Type B pancreatic cell (in vitro differentiated cells): ENCODE measurements at regions not wholly inside any gene's neighbourhood (a gene's known extent, or its start where the extent isn't known, plus 50 kb on each side); places are given as distances from the start of the nearest gene placed in this dataset.
A peak's percentile ranks its signal among the peaks of the same experiment; 100 is the strongest.

ENCODE experiments used
- DNase-seq: peaks from one replicate; pipeline ENCODE4 v3.0.0; 2021; ENCODE audit warnings: mixed read lengths; ENCODE audit not compliant: unreplicated experiment; ENCODE audit errors: extremely low spot score
- H3K27ac Mint-ChIP-seq: 2 replicates; pipeline ENCODE4 v1.8.0; 2021; ENCODE audit warnings: mild to moderate bottlenecking, mixed read lengths
- H3K27me3 Mint-ChIP-seq: 2 replicates; pipeline ENCODE4 v1.8.0; 2021; ENCODE audit warnings: mixed read lengths
- H3K36me3 Mint-ChIP-seq: 2 replicates; pipeline ENCODE4 v1.8.0; 2021; ENCODE audit warnings: mixed read lengths
- H3K4me1 Mint-ChIP-seq: one replicate; pipeline ENCODE4 v1.8.0; 2021; ENCODE audit warnings: mixed read lengths; ENCODE audit not compliant: unreplicated experiment
- H3K4me3 Mint-ChIP-seq: 2 replicates; pipeline ENCODE4 v1.8.0; 2021; ENCODE audit warnings: mild to moderate bottlenecking, mixed read lengths
- H3K9me3 Mint-ChIP-seq: 2 replicates; pipeline ENCODE4 v1.8.0; 2021; ENCODE audit warnings: mixed read lengths
- TF ChIP-seq, protein P1 (sequence below): fragments of 200-600 bp; sonication (generic); conservative IDR thresholded peaks from 2 replicates; pipeline ENCODE4 v1.5.0; 2021; ENCODE audit warnings: antibody characterized with exemption, mild to moderate bottlenecking

DNA sequence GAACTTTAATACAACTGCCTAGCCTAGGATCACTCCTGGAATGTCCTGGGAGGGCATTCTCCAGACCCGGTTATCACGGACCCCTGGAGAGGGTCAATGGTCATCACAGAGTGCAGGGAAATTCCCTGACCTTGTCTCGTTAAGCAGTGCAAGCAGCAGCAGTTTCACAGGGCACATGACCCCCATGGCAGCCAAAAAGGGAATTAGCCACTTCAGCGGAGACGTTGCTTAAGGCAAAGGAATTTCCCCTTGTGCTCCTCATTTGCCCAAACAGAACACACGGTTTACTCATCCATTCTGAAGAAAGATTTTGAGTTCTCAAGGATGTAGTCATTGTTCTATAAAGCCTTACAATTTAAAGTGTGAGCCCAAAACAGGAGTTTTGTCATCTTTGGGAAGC lies 260.3 kb downstream of the SNX13 start:
- no peak overlapping the region for H3K27ac Mint-ChIP-seq
- H3K9me3 Mint-ChIP-seq, result no peaks in the 10 kb centered on the region
- H3K36me3 Mint-ChIP-seq, result no peaks in the 10 kb centered on the region
- H3K4me1 Mint-ChIP-seq, result peaks cover 11% of the 10 kb centered on the region
- H3K27me3 Mint-ChIP-seq, result peaks cover 3% of the 10 kb centered on the region
- no peak for DNase-seq
- TF ChIP-seq, protein P1, sequence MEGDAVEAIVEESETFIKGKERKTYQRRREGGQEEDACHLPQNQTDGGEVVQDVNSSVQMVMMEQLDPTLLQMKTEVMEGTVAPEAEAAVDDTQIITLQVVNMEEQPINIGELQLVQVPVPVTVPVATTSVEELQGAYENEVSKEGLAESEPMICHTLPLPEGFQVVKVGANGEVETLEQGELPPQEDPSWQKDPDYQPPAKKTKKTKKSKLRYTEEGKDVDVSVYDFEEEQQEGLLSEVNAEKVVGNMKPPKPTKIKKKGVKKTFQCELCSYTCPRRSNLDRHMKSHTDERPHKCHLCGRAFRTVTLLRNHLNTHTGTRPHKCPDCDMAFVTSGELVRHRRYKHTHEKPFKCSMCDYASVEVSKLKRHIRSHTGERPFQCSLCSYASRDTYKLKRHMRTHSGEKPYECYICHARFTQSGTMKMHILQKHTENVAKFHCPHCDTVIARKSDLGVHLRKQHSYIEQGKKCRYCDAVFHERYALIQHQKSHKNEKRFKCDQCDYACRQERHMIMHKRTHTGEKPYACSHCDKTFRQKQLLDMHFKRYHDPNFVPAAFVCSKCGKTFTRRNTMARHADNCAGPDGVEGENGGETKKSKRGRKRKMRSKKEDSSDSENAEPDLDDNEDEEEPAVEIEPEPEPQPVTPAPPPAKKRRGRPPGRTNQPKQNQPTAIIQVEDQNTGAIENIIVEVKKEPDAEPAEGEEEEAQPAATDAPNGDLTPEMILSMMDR, result no peak
- no peak overlapping the region for H3K4me3 Mint-ChIP-seq

DNA sequence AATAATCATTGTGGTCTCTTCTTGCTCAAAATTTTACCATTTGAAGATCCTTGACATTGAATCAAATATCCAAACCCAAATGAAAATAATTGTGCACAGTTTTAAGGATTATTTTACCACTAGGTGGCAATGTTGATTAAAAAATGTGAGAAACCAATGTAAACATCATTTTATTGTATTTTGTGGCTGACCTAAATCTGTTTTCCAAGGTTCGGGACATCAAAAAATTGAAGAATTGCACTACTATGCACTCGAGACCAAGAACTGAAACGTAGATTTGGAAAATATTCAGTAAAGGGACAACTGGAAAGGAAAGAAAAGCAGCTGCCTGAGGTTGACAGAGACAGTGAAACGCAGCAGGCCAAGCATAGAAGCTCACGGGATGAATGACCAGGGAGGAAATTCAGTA lies 259.3 kb downstream of the SNX13 start:
- no peak for DNase-seq
- no peaks in the 10 kb centered on the region for H3K36me3 Mint-ChIP-seq
- no peak overlapping the region for H3K4me3 Mint-ChIP-seq
- peaks cover 11% of the 10 kb centered on the region for H3K4me1 Mint-ChIP-seq
- H3K27me3 Mint-ChIP-seq, result peaks cover 3% of the 10 kb centered on the region
- no peaks in the 10 kb centered on the region for H3K9me3 Mint-ChIP-seq
- TF ChIP-seq, protein P1, result peak; percentile 73
- no peak overlapping the region for H3K27ac Mint-ChIP-seq

DNA sequence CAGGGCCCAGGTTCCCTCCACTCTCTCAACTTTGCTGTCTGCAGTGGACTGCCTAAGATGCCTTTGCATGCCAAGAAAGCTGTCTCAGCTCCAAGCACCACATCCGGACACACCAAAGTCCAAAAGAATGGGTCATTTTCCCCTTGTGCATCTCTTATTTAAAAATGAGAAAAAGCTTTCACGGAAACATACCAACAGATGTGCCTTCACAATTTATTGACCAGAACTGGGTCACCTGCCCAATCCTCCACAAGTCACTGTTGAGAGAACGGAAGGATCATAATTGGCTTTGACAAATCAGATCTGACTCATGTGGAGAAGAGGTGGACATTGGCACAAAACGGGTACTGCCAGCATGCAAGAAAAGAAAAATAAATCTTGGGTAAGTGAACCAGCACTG lies 258.3 kb downstream of the SNX13 start:
- H3K4me3 Mint-ChIP-seq, result no peak overlapping the region
- H3K27ac Mint-ChIP-seq, result no peak overlapping the region
- H3K4me1 Mint-ChIP-seq, result peaks cover 11% of the 10 kb centered on the region
- H3K27me3 Mint-ChIP-seq, result peaks cover 3% of the 10 kb centered on the region
- H3K9me3 Mint-ChIP-seq, result peaks cover 5% of the 10 kb centered on the region
- TF ChIP-seq, protein P1, result no peak
- H3K36me3 Mint-ChIP-seq, result no peaks in the 10 kb centered on the region
- DNase-seq, result no peak

DNA sequence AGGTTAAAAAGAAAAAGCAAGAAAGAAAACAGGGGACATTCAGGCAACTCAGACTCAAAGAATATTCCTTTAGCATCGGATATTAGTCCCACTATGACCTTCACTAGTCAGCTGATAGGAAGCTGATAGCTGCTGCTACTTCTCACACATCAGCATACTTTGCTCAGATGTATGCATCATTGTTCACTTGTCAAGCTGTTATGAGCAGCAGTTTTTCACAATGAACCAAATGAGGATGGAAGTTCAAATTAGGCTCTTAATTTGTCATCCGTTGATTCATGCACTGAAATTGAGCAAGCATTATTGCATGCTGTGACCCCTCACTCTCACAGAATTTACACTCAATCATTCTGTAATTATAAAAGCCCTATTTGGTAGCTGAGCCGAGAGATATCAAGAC lies 257.7 kb downstream of the SNX13 start:
- no peaks in the 10 kb centered on the region for H3K36me3 Mint-ChIP-seq
- H3K27me3 Mint-ChIP-seq, result peaks cover 3% of the 10 kb centered on the region
- H3K4me1 Mint-ChIP-seq, result peaks cover 9% of the 10 kb centered on the region
- TF ChIP-seq, protein P1, result no peak
- peaks cover 5% of the 10 kb centered on the region for H3K9me3 Mint-ChIP-seq
- H3K4me3 Mint-ChIP-seq, result no peak overlapping the region
- DNase-seq, result no peak
- no peak overlapping the region for H3K27ac Mint-ChIP-seq

DNA sequence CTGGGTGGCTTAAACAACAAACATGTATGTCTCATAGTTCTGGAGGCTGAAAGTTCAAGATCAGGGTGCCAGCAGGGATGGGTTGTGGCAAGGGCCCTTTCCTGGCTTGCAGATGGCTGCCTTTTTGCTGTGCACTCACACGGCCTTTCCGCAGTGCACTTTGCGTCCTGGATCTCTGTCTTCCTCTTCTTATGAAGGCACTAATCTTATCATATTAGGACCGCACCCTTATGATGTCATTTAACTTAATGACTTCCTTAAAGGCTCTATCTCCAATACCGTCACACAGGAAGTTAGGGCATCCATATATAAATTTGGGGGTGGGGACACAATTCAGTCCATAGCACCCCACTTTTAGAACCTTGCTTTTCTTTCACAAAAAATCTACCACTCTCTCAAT lies 255.2 kb downstream of the SNX13 start:
- Mint-ChIP-seq H3K4me1 (peaks cover 4% of the 10 kb centered on the region), H3K4me3 (no peak overlapping the region), H3K36me3 (no peaks in the 10 kb centered on the region), H3K27ac (no peak overlapping the region), H3K9me3 (peaks cover 5% of the 10 kb centered on the region), H3K27me3 (peaks cover 3% of the 10 kb centered on the region)
- DNase-seq, result no peak
- TF ChIP-seq, protein P1, result no peak

DNA sequence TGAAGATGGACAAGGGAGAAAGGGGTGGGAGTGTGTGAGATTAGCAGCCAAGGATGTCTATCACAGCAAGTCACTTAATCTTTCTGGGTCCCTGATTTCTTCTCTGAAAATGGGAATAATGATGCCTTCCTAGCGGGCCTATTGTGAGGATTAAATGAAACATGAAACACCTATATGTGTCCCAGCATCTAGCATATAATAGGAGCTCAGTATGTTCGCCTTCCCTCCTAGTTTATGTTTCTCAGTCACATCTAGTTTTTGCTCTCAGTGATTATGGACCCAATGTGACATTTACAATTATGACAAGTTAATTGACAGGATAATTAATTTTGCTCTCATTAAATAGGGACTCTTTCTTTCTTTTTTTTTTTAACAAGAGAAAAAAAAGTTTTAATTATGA lies 252.9 kb downstream of the SNX13 start:
- no peak for DNase-seq
- no peak overlapping the region for H3K4me3 Mint-ChIP-seq
- TF ChIP-seq, protein P1, result no peak
- peaks cover 3% of the 10 kb centered on the region for H3K27me3 Mint-ChIP-seq
- no peak overlapping the region for H3K27ac Mint-ChIP-seq
- H3K4me1 Mint-ChIP-seq, result no peaks in the 10 kb centered on the region
- H3K9me3 Mint-ChIP-seq, result peaks cover 5% of the 10 kb centered on the region
- no peaks in the 10 kb centered on the region for H3K36me3 Mint-ChIP-seq
